ENCODE measurements at regions not wholly inside any gene's neighbourhood (a gene's known extent, or its start where the extent isn't known, plus 50 kb on each side); places are given as distances from the start of the nearest gene placed in this dataset.

DNA sequence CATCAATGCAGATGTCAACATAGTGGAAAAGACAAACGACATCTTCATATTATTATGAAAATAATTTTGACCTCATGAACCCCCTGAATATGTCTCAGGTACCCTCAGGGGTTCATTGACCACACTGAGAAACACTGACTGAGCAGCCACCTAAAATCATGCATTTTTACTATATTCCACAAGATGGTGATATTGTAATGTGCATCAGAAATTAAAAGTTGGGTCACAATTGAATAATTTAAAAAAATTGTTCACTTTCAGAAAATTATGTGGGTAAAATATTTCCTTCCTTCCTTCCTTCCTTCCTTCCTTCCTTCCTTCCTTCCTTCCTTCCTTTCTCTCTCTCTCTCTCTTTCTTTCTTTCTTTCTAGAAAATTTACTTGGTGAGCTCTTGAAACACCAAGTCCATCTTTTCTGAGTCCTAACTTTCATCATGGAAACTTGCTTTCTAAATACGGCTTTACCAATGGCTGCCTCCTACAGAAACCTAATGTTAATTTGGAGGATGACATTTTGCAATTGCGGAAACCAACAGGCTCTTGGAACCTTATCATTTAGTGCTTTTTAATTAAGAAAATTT is 103.6 kb downstream of the RTL3 start:
- TF ChIP-seq TAF1 (IDR thresholded peaks at IDR 0.05; ENCODE audit: borderline replicate concordance, low read depth, low read length) (no peak), POLR2A (IDR thresholded peaks at IDR 0.05; ENCODE audit: low read depth, low read length) (no peak), POLR2AphosphoS5 (IDR thresholded peaks at IDR 0.05; ENCODE audit: low read depth, low read length) (no peak)
